GM21723 (cell line): ENCODE measurements at regions not wholly inside any gene's neighbourhood (a gene's known extent, or its start where the extent isn't known, plus 50 kb on each side); places are given as distances from the start of the nearest gene placed in this dataset.
"Not testable (repeated sequence)": the region's sequence is repeated elsewhere in the genome, so short reads cannot be mapped to it uniquely, and the experiment has no call there.

Source experiments
- ATAC-seq: cut with Tn5 transposase; IDR thresholded peaks from one replicate; pipeline ENCODE4 v1.9.1; 2021; ENCODE audit warnings: mild to moderate bottlenecking, moderate library complexity; ENCODE audit not compliant: unreplicated experiment

DNA sequence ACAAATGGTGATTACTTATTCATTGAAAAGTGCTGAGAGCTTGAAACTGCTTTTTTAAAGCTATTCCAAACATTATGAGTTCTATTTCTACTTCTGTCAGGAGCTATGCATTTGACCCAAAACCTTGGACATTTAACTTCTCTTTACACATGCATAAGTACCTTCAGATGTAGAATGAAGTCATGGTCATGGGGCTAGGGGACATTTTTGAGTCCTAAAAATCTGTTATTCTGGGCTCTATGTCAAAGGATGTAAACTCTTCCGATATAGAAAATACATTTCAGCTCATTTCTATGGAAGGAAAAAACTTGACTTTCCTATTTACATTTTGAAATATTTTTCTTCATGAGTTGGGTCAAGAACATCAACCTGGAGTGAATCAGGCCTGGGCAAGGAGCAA is 179.5 kb upstream of the CXCL12 start:
- ATAC-seq = no peak

DNA sequence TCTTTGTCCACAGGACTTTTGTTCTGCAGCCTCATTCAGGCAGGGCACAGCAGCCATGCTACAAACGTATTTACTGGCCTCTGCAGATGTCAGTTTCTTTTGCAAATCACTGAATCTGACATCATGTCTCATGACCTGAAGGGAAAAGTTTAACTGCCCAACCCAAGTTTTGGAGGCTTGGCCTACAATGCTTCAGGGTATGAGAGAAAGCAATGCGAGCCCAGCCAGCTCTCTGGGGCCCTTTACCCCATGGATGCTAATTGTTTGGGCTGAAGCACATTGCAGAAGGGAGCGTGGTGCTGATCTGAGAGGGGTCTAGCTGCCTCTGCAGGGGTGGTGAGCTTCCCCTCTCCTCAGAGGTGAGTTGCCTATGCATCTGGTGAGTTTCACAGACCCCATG is 179.9 kb upstream of the CXCL12 start:
- ATAC-seq = no peak

- ATAC-seq = no peak
Observed at GRCh38 chr10:44566786-44567185, 181.9 kb upstream of the CXCL12 start.

GRCh38 chr10:44567471-44567870 is 182.6 kb upstream of the CXCL12 start:
- no peak for ATAC-seq

DNA sequence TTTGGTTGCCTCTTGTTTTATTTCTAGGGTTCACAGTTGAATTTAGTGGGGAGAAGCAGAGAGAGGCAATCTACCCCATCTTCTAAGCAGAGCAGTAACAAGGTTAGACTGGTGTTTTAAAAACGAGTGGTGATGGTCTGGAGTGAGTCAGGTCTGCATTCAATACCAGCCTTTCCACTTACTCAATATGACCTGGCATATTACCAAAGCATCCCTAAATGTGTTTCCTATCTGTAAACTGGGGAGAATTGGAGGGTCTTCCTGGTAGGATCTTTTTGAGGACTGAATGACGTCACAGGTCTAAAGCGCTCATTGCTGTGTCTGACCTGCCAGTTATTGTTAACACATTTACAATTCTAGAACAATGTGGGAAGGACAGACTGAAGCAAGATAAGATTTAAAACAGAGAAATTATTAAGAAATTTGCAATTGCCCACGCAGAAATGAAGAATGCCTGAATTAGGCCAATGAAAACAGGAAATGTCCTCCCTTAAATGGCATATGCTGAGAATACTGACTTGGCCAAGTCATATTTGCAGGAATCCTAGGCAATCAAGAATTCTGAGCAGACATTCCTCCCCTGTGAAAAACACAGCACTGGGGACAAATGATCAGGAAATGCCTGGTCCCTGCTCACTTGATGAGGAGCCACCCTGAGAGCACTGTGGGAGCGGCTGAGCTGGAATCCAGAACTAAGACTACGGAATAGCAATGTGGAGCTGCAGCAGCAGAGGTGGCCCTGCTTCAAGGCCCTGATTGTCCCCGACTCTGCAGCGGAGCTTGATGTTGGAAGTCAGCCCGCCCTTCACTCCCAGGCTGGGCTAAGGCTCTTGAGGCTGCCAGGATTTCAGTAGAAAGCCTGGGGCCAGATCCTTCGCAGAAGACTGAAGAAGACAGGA is 184.5 kb upstream of the CXCL12 start:
- ATAC-seq = no peak

DNA sequence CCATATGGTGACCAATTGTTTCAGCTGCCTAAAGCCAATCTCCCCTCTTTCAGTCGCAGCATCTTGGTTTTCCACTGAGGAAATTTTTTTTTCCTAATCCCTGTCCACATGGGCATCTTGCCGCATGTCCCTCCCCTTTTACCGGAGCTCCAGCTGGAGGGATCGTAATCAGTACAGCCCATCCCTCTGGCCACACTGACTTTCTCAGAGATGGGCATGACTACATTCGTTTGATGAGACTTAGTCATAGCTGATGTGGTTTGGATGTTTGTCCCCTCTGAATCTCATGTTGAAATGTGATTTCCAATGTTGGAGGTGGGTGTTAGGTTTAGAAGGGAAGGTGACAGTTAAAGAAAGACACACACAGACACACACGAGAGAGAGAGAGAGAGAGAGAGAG is 186.8 kb upstream of the CXCL12 start:
- no peak for ATAC-seq

- no peak for ATAC-seq
Observed at GRCh38 chr10:44572146-44572545, 187.2 kb upstream of the CXCL12 start.

GRCh38 chr10:44573821-44574220 is 188.9 kb upstream of the CXCL12 start:
- ATAC-seq = no peak

DNA sequence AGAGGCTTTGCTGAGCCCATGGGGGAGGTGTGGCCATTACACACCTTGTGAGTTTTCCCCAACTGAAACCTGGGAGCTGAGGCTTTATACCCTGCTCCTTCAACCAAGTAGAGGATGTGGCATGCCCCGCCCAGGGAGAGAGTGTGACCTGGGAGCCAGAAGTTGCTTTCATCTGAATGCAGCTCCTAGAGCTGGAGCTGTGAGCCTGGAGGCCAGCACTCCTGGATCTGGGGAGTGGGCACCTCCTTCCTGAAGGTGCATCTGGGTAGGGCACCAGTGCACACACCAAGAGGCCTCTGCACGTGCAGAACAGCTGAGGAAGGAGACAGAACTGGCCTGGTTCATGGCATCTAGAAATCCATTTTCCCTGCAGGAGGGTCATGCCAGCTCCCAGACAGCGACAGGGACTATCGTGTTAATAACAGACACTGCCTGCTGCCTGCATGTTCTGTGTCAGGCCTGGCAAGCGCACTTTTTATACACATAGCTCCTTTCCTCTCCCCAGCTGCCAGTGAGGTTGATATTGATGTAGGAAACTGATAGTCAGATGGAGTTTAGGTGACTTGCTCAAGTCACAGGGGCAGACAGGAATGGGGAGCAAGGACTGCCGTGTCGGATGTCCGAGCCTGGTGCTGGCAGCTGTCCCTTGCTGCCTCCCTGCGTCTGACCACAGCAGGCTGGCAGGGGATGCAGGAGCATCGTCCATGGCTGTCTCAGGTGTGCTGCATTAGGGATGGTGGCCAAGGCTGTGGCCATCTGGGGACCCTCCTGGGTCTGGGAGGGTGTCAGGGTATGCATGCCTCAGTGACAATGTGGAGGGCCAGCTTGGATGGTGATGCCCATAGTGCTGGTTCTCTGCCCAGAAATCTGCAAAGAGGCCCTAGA is 189.9 kb upstream of the CXCL12 start:
- no peak for ATAC-seq

GRCh38 chr10:44575601-44576380 is 190.9 kb upstream of the CXCL12 start:
- ATAC-seq = no peak

- no peak for ATAC-seq
Observed at GRCh38 chr10:44576702-44577191, 191.8 kb upstream of the CXCL12 start.

DNA sequence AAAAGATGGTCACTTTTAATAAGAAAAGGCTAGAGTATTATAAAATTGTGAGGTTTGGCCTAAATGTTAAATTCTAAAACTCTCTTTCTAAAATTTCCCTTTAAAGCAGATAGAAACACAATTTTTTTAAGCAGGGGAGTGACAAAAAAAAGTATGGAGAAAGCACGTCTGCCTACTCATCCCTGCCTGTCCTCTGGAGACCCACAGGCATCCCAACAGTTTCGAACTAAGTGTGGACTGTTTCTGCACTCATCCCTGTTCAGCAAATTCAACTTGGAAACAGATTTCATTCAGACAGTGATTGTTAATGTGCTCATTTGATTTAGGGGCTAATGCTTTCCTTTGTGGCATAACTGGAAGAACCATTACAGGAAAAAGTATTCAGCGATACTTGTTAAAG is 192.6 kb upstream of the CXCL12 start:
- ATAC-seq = no peak

- ATAC-seq = no peak
Observed at GRCh38 chr10:44578271-44578670, 193.4 kb upstream of the CXCL12 start.

GRCh38 chr10:44578963-44579362 is 194.1 kb upstream of the CXCL12 start:
- ATAC-seq = not testable (repeated sequence)

DNA sequence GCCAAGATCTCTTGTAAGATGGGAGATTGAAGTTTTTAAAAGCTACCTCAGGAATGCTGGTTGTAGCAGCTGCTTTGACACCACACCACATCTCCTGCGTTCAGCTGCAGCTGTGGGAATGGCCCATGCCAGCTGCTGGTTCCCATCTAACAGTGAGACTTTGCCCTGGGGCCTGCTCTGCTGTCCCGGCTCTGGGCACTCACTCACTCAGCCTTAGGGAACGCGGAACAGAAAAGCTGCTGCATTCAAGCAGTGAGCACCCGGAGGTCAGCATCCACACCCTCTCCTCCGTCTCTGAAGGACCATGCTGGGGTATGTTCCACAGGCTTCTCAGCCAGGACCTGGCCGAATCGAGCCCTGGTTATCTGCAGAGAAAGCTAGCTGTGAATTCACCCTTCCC is 197.1 kb upstream of the CXCL12 start:
- ATAC-seq = no peak

- ATAC-seq = no peak
Observed at GRCh38 chr10:44587488-44588318, 202.8 kb upstream of the CXCL12 start.

GRCh38 chr10:44589181-44589943 is 204.5 kb upstream of the CXCL12 start:
- no peak for ATAC-seq

DNA sequence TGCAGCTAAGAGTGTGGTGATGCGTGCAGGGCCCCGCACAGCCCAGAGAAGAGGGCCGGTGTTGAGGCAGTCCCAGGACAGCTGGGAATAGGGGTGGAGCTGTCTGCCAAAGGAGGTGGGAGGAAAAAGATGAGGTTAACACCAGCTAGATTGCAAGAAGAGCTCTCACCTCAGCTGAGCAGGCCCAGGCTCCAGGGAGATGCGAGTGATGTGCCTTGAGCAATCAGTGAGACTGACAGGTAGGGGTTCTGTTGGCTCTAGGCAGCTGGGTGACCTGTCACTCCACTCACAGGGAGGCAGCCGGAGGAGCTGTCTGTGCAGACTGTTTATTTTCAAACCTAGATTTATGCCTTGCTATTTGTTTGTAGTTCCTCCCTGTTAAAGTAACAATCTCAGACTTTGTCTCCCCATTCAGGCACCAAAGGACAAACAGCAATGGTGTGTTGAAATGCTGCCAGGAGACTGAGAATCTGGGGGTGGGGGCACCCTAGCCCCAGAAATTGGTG is 205.1 kb upstream of the CXCL12 start:
- no peak for ATAC-seq

DNA sequence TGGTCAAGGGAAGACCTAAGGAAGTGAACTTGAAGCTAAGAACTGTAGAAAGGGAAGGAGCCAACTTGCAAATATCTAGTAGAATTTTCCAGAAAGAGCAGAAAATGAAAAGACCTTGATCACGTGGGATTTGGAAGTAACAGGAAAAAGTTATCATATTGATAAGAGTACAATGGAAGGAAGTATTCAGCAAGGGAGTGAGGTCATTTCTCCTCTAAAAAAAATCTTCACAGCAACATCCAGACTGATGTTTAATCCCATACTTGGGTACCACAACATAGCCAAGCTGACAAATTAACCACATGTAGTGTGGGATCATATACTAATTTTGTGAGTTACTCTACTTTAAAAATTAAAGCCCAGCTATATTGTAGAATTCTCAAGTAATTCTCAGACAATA is 207.0 kb upstream of the CXCL12 start:
- no peak for ATAC-seq
